Dedifferentiated amniotic fluid mesenchymal stem cell (primary cell): ENCODE measurements at regions not wholly inside any gene's neighbourhood (a gene's known extent, or its start where the extent isn't known, plus 50 kb on each side); places are given as distances from the start of the nearest gene placed in this dataset.

Source experiments
- DNase-seq: peaks from one replicate; pipeline ENCODE4 v3.0.0-alpha.2; 2016; ENCODE audit errors: extremely low spot score

DNA sequence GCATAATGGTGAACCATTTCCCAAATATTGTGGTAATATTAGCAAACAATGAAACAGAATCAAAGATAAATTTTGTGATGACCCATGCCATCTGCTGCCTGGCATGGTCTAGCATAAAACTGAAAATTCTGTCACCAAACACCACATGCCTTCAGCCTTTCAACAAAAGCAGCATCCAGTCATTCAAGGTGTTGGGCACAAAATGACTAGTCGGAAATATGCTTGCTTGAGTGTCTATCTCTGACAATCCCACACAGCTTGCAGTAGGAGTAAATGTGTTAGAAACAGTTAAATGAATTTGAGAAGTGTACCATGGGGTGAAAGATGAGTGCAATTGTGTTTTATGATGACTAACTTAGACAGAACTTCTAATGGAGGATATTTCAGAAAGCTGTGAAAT is 61.7 kb upstream of the CDIN1 start:
- no peak for DNase-seq

DNA sequence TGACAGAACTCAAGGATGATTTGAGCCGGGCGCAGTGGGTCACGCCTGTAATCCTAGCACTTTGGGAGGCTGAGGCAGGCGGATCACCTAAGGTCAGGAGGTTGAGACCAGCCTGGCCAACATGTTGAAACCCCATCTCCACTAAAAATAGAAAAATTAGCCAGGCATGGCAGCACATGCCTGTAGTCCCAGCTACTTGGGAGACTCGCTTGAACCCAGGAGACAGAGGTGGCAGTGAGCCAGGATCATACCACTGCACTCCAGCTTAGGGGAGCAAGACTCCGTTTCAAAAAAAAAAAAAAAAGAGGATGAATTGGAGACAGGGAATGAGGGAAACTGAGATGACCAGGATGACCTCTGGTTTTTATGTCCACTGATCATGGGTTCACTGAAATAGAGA is 60.4 kb upstream of the CDIN1 start:
- no peak for DNase-seq

DNA sequence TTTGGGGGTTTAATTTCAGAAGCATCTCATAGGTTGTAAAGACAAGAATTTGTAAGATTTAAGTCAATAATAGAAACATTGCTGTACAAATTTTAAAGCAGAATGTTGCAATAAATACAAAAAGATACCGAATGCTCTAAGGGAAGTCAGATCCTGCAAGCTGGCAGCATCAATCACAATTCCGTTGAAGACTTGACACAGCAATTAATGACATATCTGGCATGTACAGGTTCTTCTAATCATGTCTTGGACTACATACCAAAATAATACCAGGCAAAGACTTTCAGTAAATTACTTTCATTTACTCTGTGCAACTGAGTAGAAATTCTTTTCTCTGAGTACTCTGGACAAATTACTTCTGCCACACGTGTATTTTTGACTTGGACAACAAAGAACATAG is 54.0 kb upstream of the CDIN1 start:
- DNase-seq = no peak

DNA sequence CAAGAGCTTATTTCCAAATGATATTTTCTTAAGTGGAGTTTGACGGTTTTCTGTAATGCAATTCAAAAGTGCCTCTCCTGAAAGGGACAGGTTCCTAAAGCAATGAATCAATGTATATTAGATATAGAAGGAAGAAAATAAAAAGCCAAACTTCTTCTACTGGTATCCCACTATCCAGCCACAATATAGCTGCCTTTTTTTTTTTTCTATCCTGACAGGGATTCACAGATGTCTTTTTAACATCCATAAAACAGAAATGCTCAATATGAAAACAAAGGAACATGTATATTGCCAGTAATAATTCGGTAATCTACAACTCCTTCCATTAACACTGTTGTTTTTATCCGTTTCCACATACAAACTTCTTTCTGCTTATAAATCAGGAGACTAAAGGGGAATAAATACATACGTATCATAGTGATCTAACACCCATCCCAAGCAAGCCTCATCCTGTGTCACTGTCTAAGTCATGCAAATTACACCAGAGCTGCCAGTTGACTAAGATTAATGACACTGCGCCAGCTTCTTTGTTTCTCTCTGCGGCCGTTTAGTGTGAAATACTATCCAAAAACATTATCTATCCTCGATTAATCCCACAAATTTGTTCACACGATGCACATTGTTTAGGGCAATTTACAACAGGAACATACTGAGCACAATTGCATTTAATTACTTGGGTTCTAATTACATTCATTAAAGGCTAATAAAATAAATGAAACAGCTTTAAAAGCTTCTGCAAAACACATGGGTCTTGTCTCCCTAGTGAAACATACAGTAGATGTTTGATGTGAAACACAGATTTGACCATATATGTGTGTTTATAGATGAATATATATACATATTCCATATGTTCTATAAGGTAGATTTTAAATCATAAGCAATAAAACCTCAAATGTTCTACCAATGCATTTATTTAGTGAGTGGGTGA is 51.9 kb upstream of the CDIN1 start:
- DNase-seq = no peak

DNA sequence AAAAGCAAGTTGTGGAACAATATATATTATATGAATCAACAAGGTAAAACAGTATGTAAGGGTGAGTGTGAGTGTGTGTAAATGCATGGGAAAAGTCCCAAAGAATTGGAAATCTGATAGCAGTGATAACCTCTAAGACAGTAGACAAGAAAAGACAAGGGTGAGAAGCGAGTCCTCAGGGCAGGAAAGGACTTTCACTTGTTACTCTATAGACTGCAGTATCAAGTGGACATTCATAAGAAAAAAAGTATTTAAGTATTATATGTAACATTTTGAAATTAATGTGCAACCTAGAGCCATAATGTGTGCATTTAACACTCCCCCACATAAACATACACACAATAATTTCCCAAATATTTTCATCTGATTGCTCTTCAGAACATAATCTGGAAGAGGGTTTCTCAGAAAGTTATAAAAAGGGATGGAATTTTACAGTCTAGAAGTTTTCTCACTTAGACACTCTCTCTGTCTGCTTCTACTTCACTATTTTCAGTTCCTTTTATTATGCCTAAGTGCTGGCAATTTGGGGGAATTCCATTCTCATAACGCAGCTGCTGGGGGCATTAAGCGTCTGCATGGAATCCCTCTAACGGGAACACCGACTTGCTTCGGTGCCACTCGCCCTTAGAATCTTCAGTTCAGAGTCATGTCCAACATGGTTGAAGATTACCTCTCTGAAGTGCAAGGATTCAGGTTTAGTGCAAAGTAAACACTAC is 50.0 kb upstream of the CDIN1 start:
- DNase-seq = no peak
